ENCODE measurements at regions not wholly inside any gene's neighbourhood (a gene's known extent, or its start where the extent isn't known, plus 50 kb on each side); places are given as distances from the start of the nearest gene placed in this dataset.

GRCh38 chr1:57934745-57935144, 510.9 kb upstream of the DAB1 start:
- no peak for TF ChIP-seq CTCF (IDR thresholded peaks at IDR 0.05; ENCODE audit: poor library complexity, severe bottlenecking)
- Histone ChIP-seq H3K27ac (ENCODE audit: poor library complexity, severe bottlenecking) (no peak overlapping the region), H3K27me3 (ENCODE audit: insufficient read depth, poor library complexity, severe bottlenecking) (no peaks in the 10 kb centered on the region), H3K36me3 (ENCODE audit: low read depth) (no peaks in the 10 kb centered on the region), H3K9me3 (ENCODE audit: severe bottlenecking) (no peaks in the 10 kb centered on the region), H3K4me1 (ENCODE audit: insufficient read depth, poor library complexity, severe bottlenecking) (no peaks in the 10 kb centered on the region), H3K4me3 (ENCODE audit: severe bottlenecking) (no peak overlapping the region)
- DNase-seq (ENCODE audit: low spot score): no peak
- ATAC-seq (ENCODE audit: low read depth): no peak

- no peak for DNase-seq (ENCODE audit: low spot score)
- ATAC-seq (ENCODE audit: low read depth): no peak
- Histone ChIP-seq H3K27me3 (ENCODE audit: insufficient read depth, poor library complexity, severe bottlenecking) (no peaks in the 10 kb centered on the region), H3K36me3 (ENCODE audit: low read depth) (no peaks in the 10 kb centered on the region), H3K4me1 (ENCODE audit: insufficient read depth, poor library complexity, severe bottlenecking) (no peaks in the 10 kb centered on the region), H3K27ac (ENCODE audit: poor library complexity, severe bottlenecking) (no peak overlapping the region), H3K9me3 (ENCODE audit: severe bottlenecking) (no peaks in the 10 kb centered on the region), H3K4me3 (ENCODE audit: severe bottlenecking) (no peak overlapping the region)
- TF ChIP-seq CTCF (IDR thresholded peaks at IDR 0.05; ENCODE audit: poor library complexity, severe bottlenecking): no peak
Measured at GRCh38 chr1:57927003-57927402, 503.1 kb upstream of the DAB1 start.

GRCh38 chr1:57926025-57926552, 502.2 kb upstream of the DAB1 start:
- no peaks in the 10 kb centered on the region for H3K9me3 ChIP-seq (ENCODE audit: severe bottlenecking)
- no peak for TF ChIP-seq CTCF (IDR thresholded peaks at IDR 0.05; ENCODE audit: poor library complexity, severe bottlenecking)
- no peak for DNase-seq (ENCODE audit: low spot score)
- no peaks in the 10 kb centered on the region for H3K27me3 ChIP-seq (ENCODE audit: insufficient read depth, poor library complexity, severe bottlenecking)
- H3K4me1 ChIP-seq (ENCODE audit: insufficient read depth, poor library complexity, severe bottlenecking): no peaks in the 10 kb centered on the region
- H3K4me3 ChIP-seq (ENCODE audit: severe bottlenecking): no peak overlapping the region
- no peak for ATAC-seq (ENCODE audit: low read depth)
- no peaks in the 10 kb centered on the region for H3K36me3 ChIP-seq (ENCODE audit: low read depth)
- H3K27ac ChIP-seq (ENCODE audit: poor library complexity, severe bottlenecking): no peak overlapping the region

GRCh38 chr1:57925226-57925625, 501.4 kb upstream of the DAB1 start:
- no peak for TF ChIP-seq CTCF (IDR thresholded peaks at IDR 0.05; ENCODE audit: poor library complexity, severe bottlenecking)
- DNase-seq (ENCODE audit: low spot score) (no peak), ATAC-seq (ENCODE audit: low read depth) (no peak)
- no peaks in the 10 kb centered on the region for H3K27me3 ChIP-seq (ENCODE audit: insufficient read depth, poor library complexity, severe bottlenecking)
- no peak overlapping the region for H3K27ac ChIP-seq (ENCODE audit: poor library complexity, severe bottlenecking)
- H3K4me3 ChIP-seq (ENCODE audit: severe bottlenecking): no peak overlapping the region
- H3K9me3 ChIP-seq (ENCODE audit: severe bottlenecking): no peaks in the 10 kb centered on the region
- H3K36me3 ChIP-seq (ENCODE audit: low read depth): no peaks in the 10 kb centered on the region
- H3K4me1 ChIP-seq (ENCODE audit: insufficient read depth, poor library complexity, severe bottlenecking): no peaks in the 10 kb centered on the region

- Histone ChIP-seq H3K36me3 (ENCODE audit: low read depth) (no peaks in the 10 kb centered on the region), H3K9me3 (ENCODE audit: severe bottlenecking) (no peaks in the 10 kb centered on the region), H3K27me3 (ENCODE audit: insufficient read depth, poor library complexity, severe bottlenecking) (no peaks in the 10 kb centered on the region), H3K27ac (ENCODE audit: poor library complexity, severe bottlenecking) (no peak overlapping the region), H3K4me1 (ENCODE audit: insufficient read depth, poor library complexity, severe bottlenecking) (no peaks in the 10 kb centered on the region), H3K4me3 (ENCODE audit: severe bottlenecking) (no peak overlapping the region)
- ATAC-seq (ENCODE audit: low read depth) (no peak), DNase-seq (ENCODE audit: low spot score) (no peak)
- no peak for TF ChIP-seq CTCF (IDR thresholded peaks at IDR 0.05; ENCODE audit: poor library complexity, severe bottlenecking)
Measured at GRCh38 chr1:57922130-57922529, 498.3 kb upstream of the DAB1 start.
